Left lung (tissue), 4 donors: ENCODE measurements at regions not wholly inside any gene's neighbourhood (a gene's known extent, or its start where the extent isn't known, plus 50 kb on each side); places are given as distances from the start of the nearest gene placed in this dataset.
A peak's percentile ranks its signal among the peaks of the same experiment; 100 is the strongest.
"Not testable (repeated sequence)": the region's sequence is repeated elsewhere in the genome, so short reads cannot be mapped to it uniquely, and the experiment has no call there.

ENCODE experiments used
- ATAC-seq: fragments of 200-7000 bp; cut with Tn5 transposase; one replicate; pipeline ENCODE4 v1.9.1; 2020; ENCODE audit warnings: moderate library complexity
- DNase-seq, 4 donors: peaks; one replicate each; pipeline ENCODE4 v3.0.0-alpha.2; 2013 to 2020
- H3K27ac ChIP-seq, 2 donors: fragments of 200-600 bp; sonication (generic) in 1 of 2; one replicate each; pipeline versions ENCODE4 v1.5.0 to v1.8.0; 2020 to 2021
- H3K27me3 ChIP-seq, 2 donors: fragments of 200-600 bp; sonication (generic) in 1 of 2; one replicate each; pipeline versions ENCODE4 v1.5.0 to v1.8.0; 2020 to 2021
- H3K36me3 ChIP-seq, 2 donors: fragments of 200-600 bp; sonication (generic) in 1 of 2; one replicate each; pipeline versions ENCODE4 v1.5.0 to v1.8.0; 2020 to 2021
- H3K4me1 ChIP-seq, 2 donors: fragments of 200-600 bp; one replicate each; pipeline ENCODE4 v1.8.0; 2021
- H3K4me3 ChIP-seq, 2 donors: fragments of 200-600 bp; sonication (generic) in 1 of 2; one replicate each; pipeline versions ENCODE4 v1.5.0 to v1.8.0; 2020 to 2021; ENCODE audit warnings: mild to moderate bottlenecking in 1 of 2
- H3K9me3 ChIP-seq, 2 donors: fragments of 200-600 bp; sonication (generic) in 1 of 2; one replicate each; pipeline versions ENCODE4 v1.5.0 to v1.8.0; 2020 to 2021
- CTCF ChIP-seq, 2 donors: fragments of 200-600 bp; sonication (generic) in 1 of 2; IDR thresholded peaks; one replicate each; pipeline versions ENCODE4 v1.5.0 to v1.8.0; 2021; ENCODE audit warnings: antibody characterized with exemption in 2 of 2
- intact Hi-C, 2 donors: fragments of 100-400 bp; cut with DNase I; formaldehyde crosslinking; loops; one replicate each; pipeline versions ENCODE4 v1.11.2 to v1.14.2; 2022
- donor health status: DM: no; HTN: yes; CAD: no.
- donor health status: DM: no; HTN: no; CAD: no.

GRCh38 chr21:41612674-41613532 is 104.9 kb upstream of the TMPRSS2 start:
- intact Hi-C loops, result loop anchor here in 1 of 2 donors (5.0 kb wide), 2 partner anchors 164 to 204 kb away; no protein-coding TSS in a partner anchor
- peak overlapping the region; percentile 23 to 33 for H3K27ac ChIP-seq

GRCh38 chr21:41611966-41612606 is 104.1 kb upstream of the TMPRSS2 start:
- Histone ChIP-seq H3K27me3 (peaks cover 0 to 37% of the 10 kb centered on the region in 2 donors), H3K4me1 (peaks cover 7 to 16% of the 10 kb centered on the region in 2 donors), H3K4me3 (no peak overlapping the region), H3K36me3 (no peaks in the 10 kb centered on the region), H3K27ac (peak overlapping the region; percentile 23 to 33), H3K9me3 (no peaks in the 10 kb centered on the region)
- DNase-seq (no peak), ATAC-seq (peak; percentile 68)
- intact Hi-C loops, result loop anchor here in 1 of 2 donors (5.0 kb wide), 2 partner anchors 165 to 205 kb away; no protein-coding TSS in a partner anchor
- TF ChIP-seq CTCF (IDR thresholded peaks at IDR 0.05), result no peak

More at GRCh38 chr21:41612674-41613532, 104.9 kb upstream of the TMPRSS2 start:
- Histone ChIP-seq H3K9me3 (no peaks in the 10 kb centered on the region), H3K4me1 (peaks cover 7 to 16% of the 10 kb centered on the region in 2 donors), H3K36me3 (no peaks in the 10 kb centered on the region), H3K4me3 (no peak overlapping the region), H3K27me3 (peaks cover 0 to 37% of the 10 kb centered on the region in 2 donors)
- DNase-seq (peak in 3 of 4 donors; percentile 72 to 76 (median 74)), ATAC-seq (peak; percentile 83)
- TF ChIP-seq CTCF (IDR thresholded peaks at IDR 0.05), result peak; percentile 52 to 57

GRCh38 chr21:41611441-41611840 is 103.5 kb upstream of the TMPRSS2 start:
- intact Hi-C loops, result loop anchor here in 1 of 2 donors (5.0 kb wide), 2 partner anchors 166 to 206 kb away; no protein-coding TSS in a partner anchor
- no peak for ATAC-seq

DNA sequence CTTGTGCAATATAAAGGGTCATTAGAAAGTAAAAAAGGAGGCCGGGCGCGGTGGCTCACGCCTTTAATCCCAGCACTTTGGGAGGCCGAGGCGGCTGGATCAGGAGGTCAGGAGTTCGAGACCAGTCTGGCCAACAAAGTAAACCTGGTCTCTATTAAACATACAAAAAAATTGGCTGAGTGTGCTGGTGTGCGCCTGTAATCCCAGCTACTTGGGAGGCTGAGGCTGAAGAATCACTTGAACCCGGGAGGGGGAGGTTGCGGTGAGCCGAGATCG is 102.8 kb upstream of the TMPRSS2 start:
- DNase-seq, H3K9me3 ChIP-seq, H3K27ac ChIP-seq, H3K36me3 ChIP-seq, ATAC-seq, H3K4me3 ChIP-seq: not testable (repeated sequence)
- intact Hi-C loops, result loop anchor here in 1 of 2 donors (5.0 kb wide), 2 partner anchors 167 to 207 kb away; no protein-coding TSS in a partner anchor
- Histone ChIP-seq H3K27me3 (peaks cover 0 to 32% of the 10 kb centered on the region in 2 donors), H3K4me1 (peaks cover 7 to 16% of the 10 kb centered on the region in 2 donors)

More at GRCh38 chr21:41611441-41611840, 103.5 kb upstream of the TMPRSS2 start:
- no peak for DNase-seq
- no peak for TF ChIP-seq CTCF (IDR thresholded peaks at IDR 0.05)
- Histone ChIP-seq H3K27ac (no peak overlapping the region), H3K4me1 (peaks cover 7 to 16% of the 10 kb centered on the region in 2 donors), H3K9me3 (no peaks in the 10 kb centered on the region), H3K4me3 (no peak overlapping the region), H3K36me3 (no peaks in the 10 kb centered on the region), H3K27me3 (peaks cover 0 to 36% of the 10 kb centered on the region in 2 donors)

- no peak overlapping the region for H3K27ac ChIP-seq
- H3K27me3 ChIP-seq, result peaks cover 0 to 37% of the 10 kb centered on the region in 2 donors
- ATAC-seq (peak; percentile 73), DNase-seq (peak in 2 of 4 donors; percentile 72 to 78)
- H3K4me3 ChIP-seq, result no peak overlapping the region
- no peaks in the 10 kb centered on the region for H3K9me3 ChIP-seq
- intact Hi-C loops, result loop anchor here in 1 of 2 donors (5.0 kb wide), 2 partner anchors 167 to 207 kb away; no protein-coding TSS in a partner anchor
- H3K4me1 ChIP-seq, result peaks cover 7 to 16% of the 10 kb centered on the region in 2 donors
- TF ChIP-seq CTCF (IDR thresholded peaks at IDR 0.05), result peak; percentile 75 to 88
- no peaks in the 10 kb centered on the region for H3K36me3 ChIP-seq
Measured at GRCh38 chr21:41610042-41610839, 102.3 kb upstream of the TMPRSS2 start.
